ENCODE measurements at regions not wholly inside any gene's neighbourhood (a gene's known extent, or its start where the extent isn't known, plus 50 kb on each side); places are given as distances from the start of the nearest gene placed in this dataset.

DNA sequence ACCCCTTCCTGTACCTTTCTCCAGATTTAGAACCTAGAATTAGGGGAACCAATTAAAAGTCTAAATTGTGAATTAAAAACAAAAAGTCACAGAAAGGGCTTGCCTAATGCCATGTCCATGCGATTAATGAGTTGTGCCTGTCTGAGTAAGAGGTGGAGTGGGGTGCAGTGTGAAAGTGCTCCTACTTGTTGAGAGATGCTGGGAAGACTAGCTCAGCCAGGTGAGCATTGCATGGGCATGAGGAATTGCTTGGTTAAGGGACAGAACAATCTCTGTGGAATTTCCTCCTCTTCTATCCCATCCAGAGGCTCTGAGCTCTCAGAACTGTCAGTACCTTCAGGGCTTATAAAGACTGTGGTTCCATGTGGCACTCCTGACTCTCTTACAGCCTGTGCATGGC lies 159.0 kb upstream of the UBL3 start (continued):
- TF ChIP-seq, protein P1, sequence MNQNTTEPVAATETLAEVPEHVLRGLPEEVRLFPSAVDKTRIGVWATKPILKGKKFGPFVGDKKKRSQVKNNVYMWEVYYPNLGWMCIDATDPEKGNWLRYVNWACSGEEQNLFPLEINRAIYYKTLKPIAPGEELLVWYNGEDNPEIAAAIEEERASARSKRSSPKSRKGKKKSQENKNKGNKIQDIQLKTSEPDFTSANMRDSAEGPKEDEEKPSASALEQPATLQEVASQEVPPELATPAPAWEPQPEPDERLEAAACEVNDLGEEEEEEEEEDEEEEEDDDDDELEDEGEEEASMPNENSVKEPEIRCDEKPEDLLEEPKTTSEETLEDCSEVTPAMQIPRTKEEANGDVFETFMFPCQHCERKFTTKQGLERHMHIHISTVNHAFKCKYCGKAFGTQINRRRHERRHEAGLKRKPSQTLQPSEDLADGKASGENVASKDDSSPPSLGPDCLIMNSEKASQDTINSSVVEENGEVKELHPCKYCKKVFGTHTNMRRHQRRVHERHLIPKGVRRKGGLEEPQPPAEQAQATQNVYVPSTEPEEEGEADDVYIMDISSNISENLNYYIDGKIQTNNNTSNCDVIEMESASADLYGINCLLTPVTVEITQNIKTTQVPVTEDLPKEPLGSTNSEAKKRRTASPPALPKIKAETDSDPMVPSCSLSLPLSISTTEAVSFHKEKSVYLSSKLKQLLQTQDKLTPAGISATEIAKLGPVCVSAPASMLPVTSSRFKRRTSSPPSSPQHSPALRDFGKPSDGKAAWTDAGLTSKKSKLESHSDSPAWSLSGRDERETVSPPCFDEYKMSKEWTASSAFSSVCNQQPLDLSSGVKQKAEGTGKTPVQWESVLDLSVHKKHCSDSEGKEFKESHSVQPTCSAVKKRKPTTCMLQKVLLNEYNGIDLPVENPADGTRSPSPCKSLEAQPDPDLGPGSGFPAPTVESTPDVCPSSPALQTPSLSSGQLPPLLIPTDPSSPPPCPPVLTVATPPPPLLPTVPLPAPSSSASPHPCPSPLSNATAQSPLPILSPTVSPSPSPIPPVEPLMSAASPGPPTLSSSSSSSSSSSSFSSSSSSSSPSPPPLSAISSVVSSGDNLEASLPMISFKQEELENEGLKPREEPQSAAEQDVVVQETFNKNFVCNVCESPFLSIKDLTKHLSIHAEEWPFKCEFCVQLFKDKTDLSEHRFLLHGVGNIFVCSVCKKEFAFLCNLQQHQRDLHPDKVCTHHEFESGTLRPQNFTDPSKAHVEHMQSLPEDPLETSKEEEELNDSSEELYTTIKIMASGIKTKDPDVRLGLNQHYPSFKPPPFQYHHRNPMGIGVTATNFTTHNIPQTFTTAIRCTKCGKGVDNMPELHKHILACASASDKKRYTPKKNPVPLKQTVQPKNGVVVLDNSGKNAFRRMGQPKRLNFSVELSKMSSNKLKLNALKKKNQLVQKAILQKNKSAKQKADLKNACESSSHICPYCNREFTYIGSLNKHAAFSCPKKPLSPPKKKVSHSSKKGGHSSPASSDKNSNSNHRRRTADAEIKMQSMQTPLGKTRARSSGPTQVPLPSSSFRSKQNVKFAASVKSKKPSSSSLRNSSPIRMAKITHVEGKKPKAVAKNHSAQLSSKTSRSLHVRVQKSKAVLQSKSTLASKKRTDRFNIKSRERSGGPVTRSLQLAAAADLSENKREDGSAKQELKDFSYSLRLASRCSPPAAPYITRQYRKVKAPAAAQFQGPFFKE (tag by site-specific recombination; IDR thresholded peaks at IDR 0.05; ENCODE audit: borderline replicate concordance): no peak
- TF ChIP-seq ZNF768 (tag by site-specific recombination; IDR thresholded peaks at IDR 0.05): no peak
- TF ChIP-seq, protein P2, sequence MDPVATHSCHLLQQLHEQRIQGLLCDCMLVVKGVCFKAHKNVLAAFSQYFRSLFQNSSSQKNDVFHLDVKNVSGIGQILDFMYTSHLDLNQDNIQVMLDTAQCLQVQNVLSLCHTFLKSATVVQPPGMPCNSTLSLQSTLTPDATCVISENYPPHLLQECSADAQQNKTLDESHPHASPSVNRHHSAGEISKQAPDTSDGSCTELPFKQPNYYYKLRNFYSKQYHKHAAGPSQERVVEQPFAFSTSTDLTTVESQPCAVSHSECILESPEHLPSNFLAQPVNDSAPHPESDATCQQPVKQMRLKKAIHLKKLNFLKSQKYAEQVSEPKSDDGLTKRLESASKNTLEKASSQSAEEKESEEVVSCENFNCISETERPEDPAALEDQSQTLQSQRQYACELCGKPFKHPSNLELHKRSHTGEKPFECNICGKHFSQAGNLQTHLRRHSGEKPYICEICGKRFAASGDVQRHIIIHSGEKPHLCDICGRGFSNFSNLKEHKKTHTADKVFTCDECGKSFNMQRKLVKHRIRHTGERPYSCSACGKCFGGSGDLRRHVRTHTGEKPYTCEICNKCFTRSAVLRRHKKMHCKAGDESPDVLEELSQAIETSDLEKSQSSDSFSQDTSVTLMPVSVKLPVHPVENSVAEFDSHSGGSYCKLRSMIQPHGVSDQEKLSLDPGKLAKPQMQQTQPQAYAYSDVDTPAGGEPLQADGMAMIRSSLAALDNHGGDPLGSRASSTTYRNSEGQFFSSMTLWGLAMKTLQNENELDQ (tag by site-specific recombination; IDR thresholded peaks at IDR 0.05; ENCODE audit: low read depth): no peak
- TF ChIP-seq ZNF311 (tag by site-specific recombination; IDR thresholded peaks at IDR 0.05; ENCODE audit: borderline replicate concordance): no peak

DNA sequence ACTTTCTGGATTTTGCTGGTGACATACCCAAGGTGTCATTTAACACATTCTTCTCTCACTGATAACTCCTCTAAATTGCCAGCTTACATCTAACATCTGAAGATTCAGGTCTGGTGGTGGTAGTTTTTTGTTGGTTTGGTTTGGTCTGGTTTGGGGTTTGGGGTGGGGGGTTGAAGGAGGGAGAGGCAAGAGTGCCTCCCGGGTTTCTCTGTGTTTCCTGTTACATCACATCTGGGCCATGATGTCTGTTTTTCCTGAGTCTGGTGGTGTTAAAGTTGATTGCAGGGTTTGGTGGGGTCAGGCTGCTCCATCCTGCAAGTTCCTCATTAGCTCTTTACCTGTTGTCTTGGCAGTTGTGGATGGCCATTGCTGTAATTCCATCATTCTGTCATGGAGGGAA lies 155.8 kb upstream of the UBL3 start:
- POLR2A ChIA-PET: no interaction called here
- H3K4me1 ChIP-seq (ENCODE audit: control insufficient read depth, insufficient read depth, low read length): no peaks in the 10 kb centered on the region
- CTCF ChIA-PET: no interaction called here
- no peak for TF ChIP-seq ZNF629 (tag by site-specific recombination; IDR thresholded peaks at IDR 0.05)
- TF ChIP-seq ZNF221 (tag by site-specific recombination; IDR thresholded peaks at IDR 0.05; ENCODE audit: borderline replicate concordance): no peak
- TF ChIP-seq ZNF600 (tag by site-specific recombination; IDR thresholded peaks at IDR 0.05): no peak
- no peak for TF ChIP-seq ZNF239 (tag by site-specific recombination; IDR thresholded peaks at IDR 0.05)
- no peak for TF ChIP-seq ZNF843 (tag by site-specific recombination; IDR thresholded peaks at IDR 0.05)
- TF ChIP-seq ZNF366 (tag by site-specific recombination; conservative IDR thresholded peaks at IDR 0.05): no peak
- TF ChIP-seq HOXD13 (CRISPR knock-in tag; IDR thresholded peaks at IDR 0.05; ENCODE audit: borderline replicate concordance): no peak
- TF ChIP-seq ZNF24 (tag by site-specific recombination; IDR thresholded peaks at IDR 0.05): no peak
- TF ChIP-seq TCF7L2 (IDR thresholded peaks at IDR 0.05; ENCODE audit: borderline replicate concordance, low read depth, low read length): no peak
- TF ChIP-seq ZNF416 (tag by site-specific recombination; IDR thresholded peaks at IDR 0.05): no peak
- no peak for TF ChIP-seq ZNF48 (tag by site-specific recombination; IDR thresholded peaks at IDR 0.05)
- TF ChIP-seq, protein P3, sequence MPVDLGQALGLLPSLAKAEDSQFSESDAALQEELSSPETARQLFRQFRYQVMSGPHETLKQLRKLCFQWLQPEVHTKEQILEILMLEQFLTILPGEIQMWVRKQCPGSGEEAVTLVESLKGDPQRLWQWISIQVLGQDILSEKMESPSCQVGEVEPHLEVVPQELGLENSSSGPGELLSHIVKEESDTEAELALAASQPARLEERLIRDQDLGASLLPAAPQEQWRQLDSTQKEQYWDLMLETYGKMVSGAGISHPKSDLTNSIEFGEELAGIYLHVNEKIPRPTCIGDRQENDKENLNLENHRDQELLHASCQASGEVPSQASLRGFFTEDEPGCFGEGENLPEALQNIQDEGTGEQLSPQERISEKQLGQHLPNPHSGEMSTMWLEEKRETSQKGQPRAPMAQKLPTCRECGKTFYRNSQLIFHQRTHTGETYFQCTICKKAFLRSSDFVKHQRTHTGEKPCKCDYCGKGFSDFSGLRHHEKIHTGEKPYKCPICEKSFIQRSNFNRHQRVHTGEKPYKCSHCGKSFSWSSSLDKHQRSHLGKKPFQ (tag by site-specific recombination; IDR thresholded peaks at IDR 0.05): no peak
- TF ChIP-seq, protein P4, sequence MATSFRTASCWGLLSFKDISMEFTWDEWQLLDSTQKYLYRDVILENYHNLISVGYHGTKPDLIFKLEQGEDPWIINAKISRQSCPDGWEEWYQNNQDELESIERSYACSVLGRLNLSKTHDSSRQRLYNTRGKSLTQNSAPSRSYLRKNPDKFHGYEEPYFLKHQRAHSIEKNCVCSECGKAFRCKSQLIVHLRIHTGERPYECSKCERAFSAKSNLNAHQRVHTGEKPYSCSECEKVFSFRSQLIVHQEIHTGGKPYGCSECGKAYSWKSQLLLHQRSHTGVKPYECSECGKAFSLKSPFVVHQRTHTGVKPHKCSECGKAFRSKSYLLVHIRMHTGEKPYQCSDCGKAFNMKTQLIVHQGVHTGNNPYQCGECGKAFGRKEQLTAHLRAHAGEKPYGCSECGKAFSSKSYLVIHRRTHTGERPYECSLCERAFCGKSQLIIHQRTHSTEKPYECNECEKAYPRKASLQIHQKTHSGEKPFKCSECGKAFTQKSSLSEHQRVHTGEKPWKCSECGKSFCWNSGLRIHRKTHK (tag by site-specific recombination; IDR thresholded peaks at IDR 0.05): no peak
- TF ChIP-seq, protein P5, sequence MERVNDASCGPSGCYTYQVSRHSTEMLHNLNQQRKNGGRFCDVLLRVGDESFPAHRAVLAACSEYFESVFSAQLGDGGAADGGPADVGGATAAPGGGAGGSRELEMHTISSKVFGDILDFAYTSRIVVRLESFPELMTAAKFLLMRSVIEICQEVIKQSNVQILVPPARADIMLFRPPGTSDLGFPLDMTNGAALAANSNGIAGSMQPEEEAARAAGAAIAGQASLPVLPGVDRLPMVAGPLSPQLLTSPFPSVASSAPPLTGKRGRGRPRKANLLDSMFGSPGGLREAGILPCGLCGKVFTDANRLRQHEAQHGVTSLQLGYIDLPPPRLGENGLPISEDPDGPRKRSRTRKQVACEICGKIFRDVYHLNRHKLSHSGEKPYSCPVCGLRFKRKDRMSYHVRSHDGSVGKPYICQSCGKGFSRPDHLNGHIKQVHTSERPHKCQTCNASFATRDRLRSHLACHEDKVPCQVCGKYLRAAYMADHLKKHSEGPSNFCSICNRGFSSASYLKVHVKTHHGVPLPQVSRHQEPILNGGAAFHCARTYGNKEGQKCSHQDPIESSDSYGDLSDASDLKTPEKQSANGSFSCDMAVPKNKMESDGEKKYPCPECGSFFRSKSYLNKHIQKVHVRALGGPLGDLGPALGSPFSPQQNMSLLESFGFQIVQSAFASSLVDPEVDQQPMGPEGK (tag by site-specific recombination; IDR thresholded peaks at IDR 0.05): no peak
- no peak overlapping the region for H3K4me3 ChIP-seq (ENCODE audit: low read depth, low read length)
- H3K9me3 ChIP-seq (ENCODE audit: control insufficient read depth, insufficient read depth, low read depth, low read length): no peaks in the 10 kb centered on the region
- H3K27ac ChIP-seq (ENCODE audit: extremely low read depth, low read depth, low read length): no peak overlapping the region
- H3K36me3 ChIP-seq (ENCODE audit: control insufficient read depth in 2 of 2, insufficient read depth in 1 of 2, low read length in 2 of 2): no peaks in the 10 kb centered on the region
